Thoracic aorta (tissue), 2 donors: ENCODE measurements at regions not wholly inside any gene's neighbourhood (a gene's known extent, or its start where the extent isn't known, plus 50 kb on each side); places are given as distances from the start of the nearest gene placed in this dataset.

ENCODE experiments used
- ATAC-seq: fragments of 150-250 bp; one replicate; pipeline ENCODE4 v1.8.0; 2017; ENCODE audit warnings: low read depth; ENCODE audit not compliant: insufficient number of reproducible peaks, low FRiP score
- DNase-seq: peaks from one replicate; pipeline ENCODE4 v3.0.0-alpha.2; 2020; ENCODE audit warnings: low spot score
- H3K27ac ChIP-seq, 2 donors: fragments of 200-600 bp; sonication (generic); 1 replicate in 1 of 2; 2 replicates in 1 of 2; pipeline ENCODE4 v1.5.1; 2016; ENCODE audit warnings: mild to moderate bottlenecking in 2 of 2, moderate library complexity in 2 of 2
- H3K27me3 ChIP-seq: fragments of 200-600 bp; sonication (generic); replicated peaks from 2 replicates; pipeline ENCODE4 v1.6.0; 2016; ENCODE audit warnings: mild to moderate bottlenecking; ENCODE audit not compliant: insufficient read depth
- H3K36me3 ChIP-seq: fragments of 200-600 bp; sonication (generic); one replicate; pipeline ENCODE4 v1.5.1; 2016
- H3K4me1 ChIP-seq, 2 donors: fragments of 200-600 bp; sonication (generic); 1 replicate in 1 of 2; 2 replicates in 1 of 2; pipeline versions ENCODE4 v1.5.1 to v1.6.0; 2016; ENCODE audit warnings: low read depth in 2 of 2, mild to moderate bottlenecking in 1 of 2; ENCODE audit not compliant: control insufficient read depth in 1 of 2
- H3K4me3 ChIP-seq: fragments of 200-600 bp; sonication (generic); 2 replicates; pipeline ENCODE4 v1.5.1; 2016; ENCODE audit warnings: mild to moderate bottlenecking
- H3K9me3 ChIP-seq: fragments of 200-600 bp; sonication (generic); 2 replicates; pipeline ENCODE4 v1.5.1; 2016
- TF ChIP-seq, protein P1 (sequence below): fragments of 200-600 bp; sonication (generic); IDR thresholded peaks from one replicate; pipeline ENCODE4 v1.5.1; 2019; ENCODE audit warnings: antibody characterized with exemption

DNA sequence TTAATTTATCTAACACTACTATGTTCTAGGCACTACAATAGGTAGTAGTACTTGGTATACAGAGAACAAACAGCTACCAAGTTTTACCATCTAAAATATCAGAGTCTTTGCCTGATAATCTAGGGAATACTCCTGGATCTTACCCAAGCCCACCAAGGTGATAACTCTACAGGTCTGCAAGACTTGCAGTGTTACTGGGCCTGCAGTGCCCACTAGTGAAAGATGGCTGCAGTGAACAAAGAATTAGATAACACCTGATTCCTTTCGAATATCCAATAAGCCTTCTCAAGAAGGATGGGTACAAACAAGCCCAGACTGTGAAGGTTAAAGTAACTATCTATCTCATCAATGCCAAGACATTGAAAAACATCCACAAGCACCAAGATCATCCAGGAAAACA, 317.0 kb upstream of the DCBLD2 start:
- ATAC-seq: no peak
- H3K27me3 ChIP-seq: no peaks in the 10 kb centered on the region
- H3K27ac ChIP-seq: no peak overlapping the region
- H3K4me3 ChIP-seq: no peak overlapping the region
- no peaks in the 10 kb centered on the region for H3K36me3 ChIP-seq
- peaks cover 2 to 3% of the 10 kb centered on the region in 2 donors for H3K4me1 ChIP-seq
- TF ChIP-seq, protein P1, sequence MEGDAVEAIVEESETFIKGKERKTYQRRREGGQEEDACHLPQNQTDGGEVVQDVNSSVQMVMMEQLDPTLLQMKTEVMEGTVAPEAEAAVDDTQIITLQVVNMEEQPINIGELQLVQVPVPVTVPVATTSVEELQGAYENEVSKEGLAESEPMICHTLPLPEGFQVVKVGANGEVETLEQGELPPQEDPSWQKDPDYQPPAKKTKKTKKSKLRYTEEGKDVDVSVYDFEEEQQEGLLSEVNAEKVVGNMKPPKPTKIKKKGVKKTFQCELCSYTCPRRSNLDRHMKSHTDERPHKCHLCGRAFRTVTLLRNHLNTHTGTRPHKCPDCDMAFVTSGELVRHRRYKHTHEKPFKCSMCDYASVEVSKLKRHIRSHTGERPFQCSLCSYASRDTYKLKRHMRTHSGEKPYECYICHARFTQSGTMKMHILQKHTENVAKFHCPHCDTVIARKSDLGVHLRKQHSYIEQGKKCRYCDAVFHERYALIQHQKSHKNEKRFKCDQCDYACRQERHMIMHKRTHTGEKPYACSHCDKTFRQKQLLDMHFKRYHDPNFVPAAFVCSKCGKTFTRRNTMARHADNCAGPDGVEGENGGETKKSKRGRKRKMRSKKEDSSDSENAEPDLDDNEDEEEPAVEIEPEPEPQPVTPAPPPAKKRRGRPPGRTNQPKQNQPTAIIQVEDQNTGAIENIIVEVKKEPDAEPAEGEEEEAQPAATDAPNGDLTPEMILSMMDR: no peak
- H3K9me3 ChIP-seq: peaks cover 11% of the 10 kb centered on the region
- no peak for DNase-seq

DNA sequence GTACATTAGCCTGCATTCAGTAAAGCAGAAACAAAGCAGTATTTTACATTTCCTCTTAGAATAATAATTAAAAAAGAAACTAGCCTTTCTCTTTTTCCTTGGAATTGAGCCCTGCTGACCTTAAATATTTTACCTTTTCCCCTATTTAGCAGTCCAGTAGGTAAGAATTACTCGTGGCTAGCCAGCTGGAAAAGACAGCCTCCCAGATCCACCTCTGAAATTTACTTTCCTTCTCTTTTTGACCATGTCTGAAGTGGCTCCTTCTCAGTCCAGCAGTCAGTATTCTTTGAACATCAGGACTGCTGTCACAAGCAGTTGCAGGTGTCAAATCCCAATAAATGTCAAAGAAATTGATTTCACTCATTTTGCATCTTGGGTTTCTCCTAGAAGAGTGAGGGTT, 311.5 kb upstream of the DCBLD2 start:
- TF ChIP-seq, protein P1: no peak
- Histone ChIP-seq H3K36me3 (no peaks in the 10 kb centered on the region), H3K9me3 (no peaks in the 10 kb centered on the region), H3K4me3 (peak overlapping the region; percentile 37), H3K27me3 (no peaks in the 10 kb centered on the region), H3K4me1 (peaks cover 9 to 13% of the 10 kb centered on the region in 2 donors), H3K27ac (peak overlapping the region in 1 of 2 donors; percentile 19)
- DNase-seq (no peak), ATAC-seq (no peak)

DNA sequence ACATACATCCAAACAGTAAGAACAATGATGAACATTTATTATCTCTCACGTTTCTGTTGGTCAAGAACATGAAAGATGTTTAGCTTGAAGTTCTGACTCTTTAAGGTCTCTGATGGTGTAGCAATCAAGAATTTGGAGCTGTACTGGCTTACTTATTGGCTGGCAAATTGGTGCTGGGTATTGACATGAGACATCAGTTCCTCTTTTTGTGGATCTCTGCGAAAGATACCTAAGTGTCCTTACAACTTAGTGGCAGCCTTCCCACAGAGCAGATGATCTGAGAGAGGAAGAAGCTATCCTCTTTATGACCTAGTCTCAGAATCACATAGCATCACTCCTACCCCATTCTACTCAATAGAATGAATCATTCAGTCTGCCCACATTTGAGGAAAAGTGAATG, 309.8 kb upstream of the DCBLD2 start:
- no peak overlapping the region for H3K27ac ChIP-seq
- no peak for DNase-seq
- no peak overlapping the region for H3K4me3 ChIP-seq
- TF ChIP-seq, protein P1: no peak
- no peaks in the 10 kb centered on the region for H3K9me3 ChIP-seq
- H3K4me1 ChIP-seq: peaks cover 9 to 13% of the 10 kb centered on the region in 2 donors
- ATAC-seq: no peak
- H3K36me3 ChIP-seq: no peaks in the 10 kb centered on the region
- no peaks in the 10 kb centered on the region for H3K27me3 ChIP-seq

DNA sequence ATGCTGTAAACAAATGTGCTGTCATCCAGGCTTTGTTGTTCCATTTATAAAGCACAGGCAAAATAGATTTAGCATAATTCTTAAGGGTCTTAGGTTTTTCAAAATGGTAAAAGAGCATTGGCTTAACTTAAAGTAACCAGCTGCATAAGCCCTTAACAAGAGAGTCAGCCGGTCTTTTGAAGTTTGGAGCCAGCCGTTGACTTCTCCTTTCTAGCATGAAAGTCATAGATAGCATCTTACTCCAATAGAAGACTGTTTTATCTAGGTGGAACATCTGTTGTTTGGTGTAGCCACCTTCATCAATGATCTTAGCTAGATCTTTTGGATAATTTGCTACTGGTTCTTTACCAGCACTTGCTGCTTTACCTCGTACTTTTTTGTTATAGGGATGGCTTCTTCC, 297.5 kb upstream of the DCBLD2 start:
- no peak overlapping the region for H3K27ac ChIP-seq
- H3K36me3 ChIP-seq: no peaks in the 10 kb centered on the region
- H3K27me3 ChIP-seq: no peaks in the 10 kb centered on the region
- H3K9me3 ChIP-seq: no peaks in the 10 kb centered on the region
- TF ChIP-seq, protein P1: no peak
- no peak overlapping the region for H3K4me3 ChIP-seq
- H3K4me1 ChIP-seq: peaks cover 0 to 4% of the 10 kb centered on the region in 2 donors
- ATAC-seq (no peak), DNase-seq (no peak)

DNA sequence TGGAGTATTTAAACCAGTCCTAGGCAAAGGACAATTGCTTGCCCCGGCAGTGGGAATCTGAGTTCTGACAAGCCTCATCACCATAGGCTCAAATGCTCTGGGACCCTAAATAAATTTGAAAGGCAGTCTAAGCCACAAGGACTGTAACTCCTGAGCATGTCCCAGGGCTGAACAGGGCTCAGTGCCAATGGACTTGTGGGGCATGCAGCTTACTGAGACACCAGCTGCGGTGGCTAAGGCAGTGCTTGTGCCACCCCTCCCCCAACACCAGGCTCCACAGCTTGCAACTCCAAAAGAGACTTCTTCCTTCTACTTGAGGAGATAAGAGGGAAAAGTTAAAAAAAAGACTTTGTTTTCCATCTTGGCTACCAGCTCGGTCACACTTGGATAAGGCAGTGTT, 289.7 kb upstream of the DCBLD2 start:
- Histone ChIP-seq H3K36me3 (no peaks in the 10 kb centered on the region), H3K4me1 (peaks cover 0 to 4% of the 10 kb centered on the region in 2 donors), H3K27me3 (no peaks in the 10 kb centered on the region), H3K27ac (no peak overlapping the region), H3K4me3 (no peak overlapping the region), H3K9me3 (no peaks in the 10 kb centered on the region)
- ATAC-seq: no peak
- no peak for DNase-seq
- TF ChIP-seq, protein P1: no peak
